HK-2 (cell line): ENCODE measurements at regions not wholly inside any gene's neighbourhood (a gene's known extent, or its start where the extent isn't known, plus 50 kb on each side); places are given as distances from the start of the nearest gene placed in this dataset.

ENCODE experiments used
- DNase-seq: peaks from one replicate; pipeline ENCODE4 v3.0.0-alpha.2; 2018; ENCODE audit not compliant: unreplicated experiment

DNA sequence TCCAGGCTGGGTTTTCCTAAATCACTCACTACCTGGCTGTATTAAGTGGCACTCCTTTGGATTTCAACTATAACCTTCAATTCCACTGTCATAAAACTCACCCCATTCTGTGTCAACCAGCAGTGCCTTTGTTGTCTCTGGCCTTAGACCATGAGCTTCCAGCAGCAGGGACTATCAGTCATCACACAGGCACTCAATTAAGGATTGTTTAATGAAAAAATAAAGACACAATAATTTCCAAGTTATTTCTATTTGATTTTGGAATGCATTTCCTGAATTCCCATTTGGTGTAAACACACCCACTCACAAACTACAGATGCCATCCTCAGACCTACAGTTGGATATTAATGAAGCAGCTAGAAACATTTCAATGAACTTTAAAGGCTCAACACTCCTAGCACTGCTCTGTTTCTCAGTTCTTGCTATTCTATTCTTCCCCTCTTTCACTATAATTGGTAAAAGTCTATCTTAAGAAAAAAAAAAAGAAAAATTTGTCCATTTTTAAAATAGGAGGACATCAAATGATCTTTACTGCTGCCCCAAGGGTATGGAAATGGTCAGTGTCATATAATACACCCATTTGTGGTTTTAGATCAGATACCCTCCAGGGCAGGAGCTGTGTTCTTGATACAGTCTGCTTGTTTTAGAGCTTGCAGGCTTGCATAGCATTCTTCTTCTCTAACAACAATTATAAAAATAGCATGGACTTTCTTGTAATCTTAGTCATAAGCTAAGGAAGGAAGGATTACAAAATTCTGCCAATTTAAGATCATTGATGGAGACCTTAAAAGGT, 156.4 kb downstream of the PTGER3 start:
- DNase-seq = no peak

DNA sequence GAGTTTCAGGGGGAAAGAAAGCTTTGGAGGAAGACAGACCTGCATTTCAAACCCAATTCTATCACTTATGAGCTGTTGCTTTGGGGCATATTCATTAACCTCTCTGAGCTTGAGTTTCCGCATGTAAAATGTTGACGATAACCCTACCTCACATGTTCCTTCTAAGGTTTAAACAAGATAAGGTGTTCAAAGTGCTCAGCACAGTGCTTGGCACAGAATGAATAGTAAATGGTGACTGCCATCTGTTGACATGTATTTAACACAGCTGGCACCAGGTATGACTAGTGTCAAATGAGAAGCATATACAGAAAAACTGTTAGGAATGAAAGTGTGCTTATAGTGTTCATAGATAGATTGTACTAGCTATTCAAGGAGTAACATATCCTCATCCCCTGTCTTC, 155.5 kb downstream of the PTGER3 start:
- no peak for DNase-seq

DNA sequence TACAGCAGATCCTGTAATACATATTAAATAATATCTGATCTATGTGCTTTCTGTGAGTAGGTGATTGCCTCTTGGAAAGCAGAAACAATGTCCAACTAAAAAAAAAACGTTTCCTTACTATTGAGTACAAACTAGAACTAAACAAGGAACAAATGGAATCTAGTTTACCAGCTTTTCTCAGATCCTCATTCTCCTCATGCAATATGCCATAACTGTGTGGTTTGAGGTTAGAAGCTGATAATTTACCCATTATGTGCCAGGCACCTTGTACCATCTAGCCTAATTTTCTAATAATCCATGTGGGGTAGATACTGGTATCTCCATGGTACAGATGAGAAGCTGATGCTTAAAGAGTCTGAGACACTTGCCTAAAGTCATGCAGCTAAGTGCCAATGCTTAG, 154.7 kb downstream of the PTGER3 start:
- DNase-seq = no peak

DNA sequence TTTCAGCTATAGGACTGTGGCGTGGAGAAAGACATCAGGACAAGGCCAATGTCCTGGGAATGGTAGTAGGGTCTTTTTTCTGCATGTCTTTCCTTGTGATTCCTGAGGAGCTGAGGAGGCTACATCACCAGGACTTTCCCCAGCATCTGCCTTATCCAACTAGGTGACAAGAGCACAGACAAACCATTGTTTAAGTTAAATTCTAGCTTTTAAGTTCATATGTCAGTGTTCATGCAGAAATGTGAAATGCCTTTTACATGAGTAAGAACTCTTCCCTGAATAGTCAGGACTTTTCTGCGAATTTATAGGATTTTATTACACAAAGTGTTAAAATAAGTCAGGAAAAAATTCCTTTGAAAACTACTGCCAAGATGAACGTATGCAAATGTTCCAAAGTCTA, 154.2 kb downstream of the PTGER3 start:
- no peak for DNase-seq

DNA sequence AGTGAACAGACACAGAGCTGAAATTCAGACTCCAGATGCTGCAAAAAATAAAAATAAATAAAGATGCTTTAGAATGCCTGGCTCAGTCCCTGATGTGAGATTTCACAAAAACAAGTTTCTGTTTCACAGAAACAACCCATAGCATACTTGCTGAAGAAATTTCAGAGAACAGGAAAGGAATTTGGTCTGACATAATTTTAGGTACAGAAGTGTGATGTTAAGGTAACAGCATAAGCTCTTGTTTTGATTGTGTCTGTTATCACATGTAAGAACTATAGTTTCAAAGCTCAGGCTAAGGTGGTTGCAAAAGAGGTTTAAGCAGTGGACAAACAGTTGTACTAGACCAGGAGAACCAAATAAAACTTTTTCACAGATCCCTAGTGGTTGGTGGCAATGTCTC, 152.1 kb downstream of the PTGER3 start:
- no peak for DNase-seq

DNA sequence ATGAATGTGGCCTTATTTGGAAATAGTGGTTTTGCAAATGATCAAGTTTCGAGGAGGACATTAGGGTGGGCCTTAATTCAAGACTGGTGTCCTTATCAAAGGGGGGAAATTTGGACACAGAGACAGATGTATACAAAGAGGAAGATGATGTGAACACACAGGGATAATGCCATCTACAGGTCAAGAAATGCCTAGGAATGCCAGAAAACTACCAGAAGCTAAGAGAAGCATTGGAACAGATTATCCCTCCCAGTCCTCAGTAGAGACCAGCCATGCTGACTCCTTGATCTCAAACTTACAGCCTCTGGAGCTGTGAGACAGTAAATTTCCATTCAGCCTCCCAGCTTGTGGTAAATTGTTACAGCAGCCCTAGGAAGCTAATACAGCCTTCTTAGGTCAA, 151.4 kb downstream of the PTGER3 start:
- DNase-seq = no peak

DNA sequence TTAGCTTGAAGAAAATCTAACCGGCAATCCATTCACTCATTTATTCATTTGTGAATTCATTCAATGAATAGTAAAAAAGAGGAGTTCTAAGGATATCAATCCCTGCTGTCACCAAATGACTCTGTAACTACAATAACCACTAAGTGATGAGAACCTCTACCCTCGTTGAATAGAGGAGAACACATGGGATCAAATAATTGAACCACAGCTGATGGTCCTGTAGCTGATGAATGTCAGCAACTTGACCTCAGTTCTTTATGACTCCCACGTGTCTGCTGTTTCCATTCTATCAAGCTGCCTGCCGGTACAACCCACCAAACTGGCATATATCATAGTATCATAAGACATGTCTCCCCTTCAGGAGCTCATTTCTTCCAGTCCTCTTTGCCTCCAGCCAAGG, 150.3 kb downstream of the PTGER3 start:
- no peak for DNase-seq

DNA sequence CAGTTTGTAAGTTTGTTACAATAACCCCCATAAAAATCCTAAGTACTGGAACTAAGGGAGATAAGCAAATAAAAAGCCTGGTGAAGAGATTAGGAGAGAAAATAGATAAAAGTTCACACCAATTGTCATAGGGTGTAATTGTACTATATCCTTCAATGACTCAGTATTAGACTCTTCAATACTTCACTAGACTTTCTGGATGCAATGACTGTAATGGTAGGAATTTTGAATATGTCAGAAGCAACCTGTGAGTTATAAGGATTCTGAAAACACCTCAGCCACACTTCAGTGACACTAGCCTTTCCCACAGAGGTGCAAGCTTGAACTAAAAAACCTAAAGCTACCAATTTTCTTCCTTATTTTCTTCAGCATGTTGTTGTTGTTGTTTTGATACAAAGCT, 147.9 kb downstream of the PTGER3 start:
- DNase-seq = no peak

DNA sequence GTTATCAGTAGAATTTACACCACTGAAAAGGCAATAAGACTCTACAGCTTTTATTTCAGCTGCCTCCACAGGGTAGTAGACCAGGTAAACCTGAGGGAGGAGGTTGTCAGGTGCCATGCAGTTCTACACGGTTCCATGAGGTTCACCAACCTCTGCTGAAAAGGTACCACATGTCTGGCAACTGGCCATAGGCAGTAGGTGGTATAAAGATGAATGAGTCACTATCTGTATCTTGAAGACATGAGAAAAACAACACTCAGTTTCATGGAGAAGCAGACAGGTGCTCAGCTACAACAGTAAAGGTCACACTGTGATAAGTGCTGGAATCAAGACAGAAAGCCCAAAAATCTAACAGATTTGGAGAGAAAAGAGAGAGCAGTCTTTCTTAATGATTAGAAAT, 145.4 kb downstream of the PTGER3 start:
- DNase-seq = no peak

DNA sequence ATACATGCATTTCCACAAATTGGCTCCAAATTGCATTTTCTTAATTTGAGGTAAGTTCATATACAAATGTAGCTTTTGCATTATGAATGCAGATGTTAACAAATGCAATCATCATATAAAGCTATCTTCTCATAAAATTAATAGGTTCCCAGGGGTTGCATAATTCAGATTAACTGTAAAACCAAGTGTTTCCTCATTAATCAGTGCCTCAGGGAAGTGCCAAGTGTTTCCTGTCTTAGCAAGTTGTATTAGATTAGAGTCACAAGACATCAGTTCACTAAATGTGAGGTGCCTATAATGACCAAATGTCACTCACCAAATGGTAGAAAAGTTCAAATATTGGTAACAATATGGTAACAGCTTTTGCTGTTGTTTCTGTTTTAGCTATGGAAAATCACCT, 140.8 kb downstream of the PTGER3 start:
- no peak for DNase-seq

DNA sequence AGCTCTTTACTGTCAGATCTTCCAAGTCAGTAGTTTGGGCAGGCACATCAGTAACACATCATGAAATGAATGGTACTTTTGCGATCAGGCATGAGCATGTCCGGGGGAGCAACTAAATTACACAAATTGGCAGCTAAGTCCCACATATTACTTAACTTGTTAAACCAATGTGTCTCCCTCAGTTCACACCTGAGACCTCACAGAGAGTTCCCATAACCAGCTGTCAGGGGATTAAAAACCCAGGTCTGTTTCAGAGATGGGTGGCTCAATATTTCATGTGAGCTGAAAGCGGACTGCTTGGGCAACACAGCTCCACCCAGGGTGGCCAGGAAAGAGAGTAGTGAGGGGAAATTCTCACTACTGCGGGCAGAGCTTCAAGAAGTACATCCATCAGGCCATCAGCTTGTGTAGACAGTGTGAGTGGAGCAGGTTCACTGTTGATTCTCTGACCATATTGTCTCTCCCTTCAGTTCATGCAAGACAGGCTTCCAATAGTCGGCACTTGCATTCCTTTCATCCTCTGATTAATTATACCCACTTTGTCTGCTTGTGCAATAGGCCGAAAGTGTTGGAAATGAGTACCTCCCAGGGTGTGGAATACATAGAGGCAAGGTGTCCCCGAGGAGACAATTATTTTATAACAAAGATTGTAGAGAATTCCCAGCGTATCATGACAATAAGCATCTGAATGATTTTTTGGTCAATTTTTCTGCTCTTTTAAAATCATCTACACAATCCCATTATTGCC, 139.9 kb downstream of the PTGER3 start:
- no peak for DNase-seq

DNA sequence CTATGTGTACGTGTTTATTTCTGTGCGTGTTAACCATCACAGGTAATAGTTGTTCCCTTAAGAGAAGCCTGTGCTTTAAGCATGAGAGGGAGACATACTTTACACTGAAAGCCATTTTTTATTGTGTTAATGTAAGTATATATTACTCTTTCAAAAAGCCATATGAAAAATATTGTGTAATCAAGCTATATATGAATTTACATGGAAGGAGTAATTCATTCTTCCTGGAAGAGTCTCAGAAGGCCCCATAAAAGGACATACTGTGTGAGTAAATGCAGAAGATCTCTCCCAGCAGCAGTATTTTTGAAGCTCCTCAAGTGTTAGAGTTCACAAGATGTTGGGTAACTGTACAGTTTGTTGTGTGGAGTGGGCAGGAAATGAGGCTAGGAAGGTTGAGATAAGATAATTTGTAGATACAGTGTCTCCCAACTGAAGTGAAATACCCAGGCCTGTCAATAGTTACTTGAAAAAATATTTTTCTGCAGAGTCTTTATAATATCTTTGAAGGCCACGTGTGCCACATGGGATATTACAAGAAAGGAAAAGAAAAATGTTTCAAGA, 138.3 kb downstream of the PTGER3 start:
- no peak for DNase-seq

DNA sequence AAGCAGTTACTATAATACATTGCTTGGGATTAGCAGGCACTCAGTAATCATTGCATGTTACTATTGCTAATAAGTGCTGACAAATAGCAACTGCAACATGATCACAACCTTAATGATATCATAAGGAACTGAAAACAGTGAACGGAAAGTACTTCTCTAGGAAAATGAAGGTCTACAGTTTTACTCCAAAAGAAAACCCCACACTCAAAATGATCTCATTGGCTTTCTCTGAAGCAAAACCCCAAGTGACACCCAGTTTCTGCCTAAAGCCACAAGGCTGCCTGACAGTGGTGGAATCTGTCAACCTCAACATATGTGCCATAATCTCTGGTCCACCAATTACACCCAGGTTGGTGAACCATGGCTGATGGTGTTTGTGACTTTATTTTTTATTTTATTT, 137.6 kb downstream of the PTGER3 start:
- DNase-seq = no peak

DNA sequence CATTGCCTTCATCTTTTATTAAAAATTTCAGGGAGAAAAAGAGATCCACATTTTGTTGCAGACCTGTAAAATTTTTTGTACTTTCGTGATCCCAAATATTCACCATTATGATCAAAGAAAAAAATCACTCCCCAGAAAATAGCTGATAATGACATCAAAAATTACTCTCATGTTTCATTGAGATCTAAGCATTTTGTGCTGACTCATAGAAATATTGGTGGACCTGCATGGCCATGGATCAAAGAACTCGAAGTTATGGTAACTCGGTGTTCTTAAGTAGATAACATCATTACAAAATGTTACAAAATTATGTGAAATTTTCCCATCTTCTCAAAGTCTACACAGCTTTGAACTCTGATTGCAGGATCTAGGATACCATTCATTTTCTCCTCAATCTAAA, 135.8 kb downstream of the PTGER3 start:
- no peak for DNase-seq

DNA sequence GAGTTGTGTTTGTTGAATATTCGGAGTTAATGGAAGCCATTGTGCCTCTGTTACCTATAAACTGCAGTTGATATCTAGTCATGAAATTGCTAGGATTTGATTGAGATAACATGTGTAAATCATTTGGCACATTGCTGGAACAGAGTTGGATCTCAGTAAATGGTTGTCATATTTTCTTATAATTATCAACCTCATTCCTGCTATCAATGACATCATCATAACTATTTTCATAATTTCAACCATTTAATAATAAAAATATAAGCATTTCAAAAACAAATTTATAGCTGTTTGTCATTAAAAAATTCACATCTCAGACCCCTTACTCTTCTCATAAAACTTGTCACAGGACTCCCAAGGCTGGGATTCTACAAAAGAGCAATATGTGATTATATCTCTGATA, 133.4 kb downstream of the PTGER3 start:
- DNase-seq = no peak

DNA sequence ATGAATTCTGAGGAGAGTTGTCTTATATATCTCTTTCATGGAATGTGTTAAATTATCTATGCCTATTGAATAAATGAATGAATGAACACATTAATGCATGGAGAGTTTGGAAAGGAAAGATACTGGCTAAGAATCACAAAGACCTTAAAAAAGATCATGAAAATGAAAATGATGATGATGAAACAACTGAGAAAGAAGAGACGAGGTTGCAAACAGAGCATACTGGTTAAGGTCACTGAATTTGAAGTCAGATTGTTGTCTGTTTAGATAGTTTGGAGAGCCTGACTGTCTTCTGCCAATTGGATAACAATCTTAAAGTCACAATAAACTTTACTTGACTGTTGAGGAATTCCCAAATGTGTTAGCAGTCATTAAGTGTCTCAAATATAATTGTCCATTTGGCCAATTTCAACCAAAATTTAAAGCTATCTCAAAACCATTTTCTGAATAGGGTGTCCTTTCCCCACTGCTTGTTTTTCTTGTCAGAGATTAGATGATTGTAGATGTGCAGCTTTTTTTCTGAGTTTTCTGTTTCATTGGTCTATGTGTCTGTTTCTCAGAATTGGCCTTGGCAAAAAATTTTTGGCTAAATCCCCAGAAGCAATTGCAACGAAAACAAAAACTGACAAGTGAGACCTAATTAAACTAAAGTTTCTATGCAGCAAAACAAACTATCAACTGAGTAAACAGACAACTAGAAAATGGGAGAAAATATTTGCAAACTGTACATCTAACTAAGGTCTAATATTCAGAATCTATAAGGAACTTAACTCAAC, 132.2 kb downstream of the PTGER3 start:
- no peak for DNase-seq

DNA sequence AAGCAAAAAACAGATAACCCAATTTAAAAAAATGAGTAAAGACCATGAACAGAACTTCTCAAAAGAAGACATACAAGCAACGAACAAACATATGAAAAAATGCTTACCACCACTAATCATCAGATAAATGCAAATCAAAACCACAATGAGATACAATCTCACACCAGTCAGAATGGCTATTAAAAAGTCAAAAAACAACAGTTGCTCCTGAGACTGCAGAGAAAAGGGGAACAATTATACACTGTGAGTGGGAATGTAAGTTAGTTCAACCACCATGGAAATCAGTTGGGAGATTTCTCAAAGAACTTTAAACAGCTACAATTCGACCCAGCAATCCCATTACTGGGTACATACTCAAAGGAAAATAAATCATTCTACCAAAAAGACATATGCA, 131.6 kb downstream of the PTGER3 start:
- no peak for DNase-seq

DNA sequence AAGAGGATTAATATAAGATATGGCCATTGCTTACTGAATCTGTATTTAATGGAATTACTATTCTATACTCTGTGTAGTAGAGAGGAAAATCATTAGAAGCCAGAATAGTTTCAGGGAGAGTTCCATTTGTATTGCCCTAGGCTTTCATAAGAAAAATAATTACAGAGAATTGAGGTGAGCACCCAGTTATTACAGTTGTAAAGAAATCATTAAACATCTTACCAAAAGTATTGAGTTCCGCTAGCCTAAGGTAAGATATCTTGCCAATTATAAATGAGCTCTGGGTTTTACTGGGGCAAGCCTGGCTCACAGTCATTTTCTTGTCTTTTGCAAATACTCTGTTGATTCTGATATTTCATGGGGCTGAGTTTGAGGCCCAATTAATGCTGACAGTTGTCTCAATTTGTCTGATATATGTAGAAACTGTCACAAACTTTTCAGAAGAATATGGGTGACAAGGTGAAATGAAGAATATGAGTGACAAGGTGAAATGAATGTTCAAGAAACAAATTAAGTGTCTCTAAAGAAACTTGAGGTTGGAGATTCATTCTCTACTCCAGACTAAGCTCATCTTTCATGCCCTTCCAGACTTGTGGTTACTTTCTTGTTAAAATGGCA, 127.8 kb downstream of the PTGER3 start:
- no peak for DNase-seq
